Keratinocyte (primary cell): ENCODE measurements at regions not wholly inside any gene's neighbourhood (a gene's known extent, or its start where the extent isn't known, plus 50 kb on each side); places are given as distances from the start of the nearest gene placed in this dataset.

ENCODE experiments used
- CTCF ChIP-seq, 3 experiments: IDR thresholded peaks in 1 of 3; conservative IDR thresholded peaks in 1 of 3; optimal IDR thresholded peaks in 1 of 3; 2 replicates in 2 of 3; 3 replicates in 1 of 3; pipeline versions ENCODE3 to v1.5.1; 2011; ENCODE audit warnings: low read length in 3 of 3, mild to moderate bottlenecking in 3 of 3, moderate library complexity in 2 of 3, control low read depth in 1 of 3, inconsistent platforms in 1 of 3; ENCODE audit not compliant: insufficient read depth in 2 of 3; ENCODE audit errors: extremely low read depth in 1 of 3
- EZH2 ChIP-seq: IDR thresholded peaks from one replicate; pipeline ENCODE4 v1.6.1; 2012; ENCODE audit warnings: inconsistent platforms, mild to moderate bottlenecking, low read length, moderate library complexity

DNA sequence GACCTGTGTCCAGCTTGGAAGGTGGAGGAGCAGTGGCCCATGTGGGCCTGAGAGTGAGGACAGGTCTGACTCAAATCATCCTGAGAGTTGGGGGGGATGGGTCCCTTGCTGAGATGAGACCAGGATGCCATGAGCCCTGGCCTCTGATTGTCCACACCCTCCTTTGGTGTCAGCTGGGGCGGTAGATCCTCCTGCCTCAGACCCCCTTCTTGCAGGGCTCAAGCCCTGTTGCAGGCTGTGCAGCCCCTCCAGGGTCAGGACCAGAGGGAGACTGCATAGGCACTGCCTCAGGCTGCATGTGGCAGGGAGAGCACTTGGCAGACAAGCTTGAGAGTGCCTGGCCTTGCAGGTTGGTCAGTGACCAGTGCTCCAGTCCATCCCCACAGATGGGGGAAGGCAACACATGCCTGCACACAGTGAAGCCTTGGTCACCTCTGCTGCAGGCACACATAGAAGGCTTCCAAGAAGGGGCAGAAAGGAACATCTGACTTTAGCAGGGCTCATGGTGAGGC is 82.2 kb upstream of the ACTRT2 start:
- TF ChIP-seq CTCF (optimal IDR thresholded peaks at IDR 0.05 in 1 of 3, IDR thresholded peaks at IDR 0.05 in 1 of 3, conservative IDR thresholded peaks at IDR 0.05 in 1 of 3; ENCODE audit: extremely low read depth in 1 of 3, insufficient read depth in 2 of 3, low read length in 3 of 3) (no peak), EZH2 (no peak)
